IMR-90 (cell line): ENCODE measurements at regions not wholly inside any gene's neighbourhood (a gene's known extent, or its start where the extent isn't known, plus 50 kb on each side); places are given as distances from the start of the nearest gene placed in this dataset.

ENCODE experiments used
- ATAC-seq: fragments of 200-7000 bp; cut with Tn5 transposase; 2 replicates; pipeline ENCODE4 v1.9.1; 2020; ENCODE audit warnings: low read depth, mild to moderate bottlenecking, moderate library complexity
- BruUV-seq: library from RNA; stranded (reverse); fragments of 400-500 nt; replicated peaks from 2 replicates; lab custom pipeline; 2021; lab: Mats Ljungman, UMichigan
- CTCF ChIA-PET: fragments of 300-600 bp; formaldehyde crosslinking; extraction: SDS; loops from one replicate; lab custom pipeline; 2021; ENCODE audit warnings: antibody characterized with exemption; lab: Yijun Ruan, JAX
- POLR2A ChIA-PET: fragments of 300-600 bp; sonication (Branson Sonifier 250); formaldehyde crosslinking; loops from one replicate; lab custom pipeline; 2022; ENCODE audit warnings: antibody characterized with exemption; ENCODE audit not compliant: unreplicated experiment; lab: Charles Lee
- DNase-seq: peaks from one replicate; pipeline ENCODE4 v3.0.0; 2013
- H2AFZ ChIP-seq: replicated peaks from 2 replicates; pipeline ENCODE3; 2013; ENCODE audit warnings: low read length, mild to moderate bottlenecking; ENCODE audit not compliant: poor library complexity
- H2AK5ac ChIP-seq: 2 replicates; pipeline ENCODE4 v1.6.1; 2013; ENCODE audit warnings: low read depth, low read length, inconsistent platforms
- H2AK9ac ChIP-seq: replicated peaks from 2 replicates; pipeline ENCODE3; 2013; ENCODE audit warnings: mild to moderate bottlenecking, low read depth, low read length, moderate library complexity; ENCODE audit not compliant: poor library complexity
- H2BK120ac ChIP-seq: 2 replicates; pipeline ENCODE4 v1.6.1; 2013; ENCODE audit warnings: low read depth, low read length, inconsistent platforms
- H2BK15ac ChIP-seq: 3 replicates; pipeline ENCODE4 v1.6.1; 2013; ENCODE audit warnings: low read depth, low read length, inconsistent platforms
- H2BK20ac ChIP-seq: 2 replicates; pipeline ENCODE4 v1.6.1; 2013; ENCODE audit warnings: low read depth, mild to moderate bottlenecking, inconsistent platforms, low read length, moderate library complexity
- H2BK5ac ChIP-seq: 2 replicates; pipeline ENCODE4 v1.6.1; 2013; ENCODE audit warnings: mild to moderate bottlenecking, low read depth, low read length, inconsistent platforms; ENCODE audit not compliant: poor library complexity, severe bottlenecking
- H3K14ac ChIP-seq: replicated peaks from 2 replicates; pipeline ENCODE4 v1.6.1; 2013; ENCODE audit warnings: low read depth, low read length, inconsistent platforms
- H3K18ac ChIP-seq: 2 replicates; pipeline ENCODE4 v1.6.1; 2013; ENCODE audit warnings: low read depth, low read length, control low read depth
- H3K23ac ChIP-seq: 2 replicates; pipeline ENCODE4 v1.6.1; 2013; ENCODE audit warnings: low read depth, low read length, inconsistent platforms
- H3K27ac ChIP-seq: 2 replicates; pipeline ENCODE4 v1.5.1; 2013; ENCODE audit warnings: mild to moderate bottlenecking, control low read depth, low read length; ENCODE audit not compliant: insufficient read depth
- H3K27me3 ChIP-seq: 2 replicates; pipeline ENCODE4 v1.6.1; 2013; ENCODE audit warnings: low read length; ENCODE audit not compliant: control insufficient read depth, insufficient read depth
- H3K36me3 ChIP-seq: 2 replicates; pipeline ENCODE4 v1.6.1; 2013; ENCODE audit warnings: low read length, mixed read lengths; ENCODE audit not compliant: control insufficient read depth, insufficient read depth
- H3K4ac ChIP-seq: 2 replicates; pipeline ENCODE4 v1.6.1; 2013; ENCODE audit warnings: low read depth, low read length, inconsistent platforms
- H3K4me1 ChIP-seq: 2 replicates; pipeline ENCODE4 v1.6.1; 2013; ENCODE audit warnings: low read length, mixed read lengths; ENCODE audit not compliant: control insufficient read depth, insufficient read depth
- H3K4me2 ChIP-seq: 2 replicates; pipeline ENCODE4 v1.6.1; 2013; ENCODE audit warnings: low read depth, mild to moderate bottlenecking, control low read depth, low read length, moderate library complexity
- H3K4me3 ChIP-seq: 2 replicates; pipeline ENCODE4 v1.5.1; 2013; ENCODE audit warnings: low read depth, mild to moderate bottlenecking, control low read depth, low read length, moderate library complexity; ENCODE audit not compliant: insufficient read depth
- H3K56ac ChIP-seq: 2 replicates; pipeline ENCODE4 v1.6.1; 2013; ENCODE audit warnings: low read length, inconsistent platforms; ENCODE audit not compliant: insufficient read depth; ENCODE audit errors: extremely low read depth
- H3K79me1 ChIP-seq, 2 experiments: 2 replicates each; pipeline ENCODE4 v1.6.1; 2013; ENCODE audit warnings: low read length in 2 of 2, inconsistent platforms in 1 of 2, low read depth in 1 of 2
- H3K9ac ChIP-seq: 2 replicates; pipeline ENCODE4 v1.6.1; 2013; ENCODE audit warnings: low read depth, low read length, control low read depth
- H3K9me1 ChIP-seq: 2 replicates; pipeline ENCODE4 v1.6.1; 2013; ENCODE audit warnings: low read length, inconsistent platforms; ENCODE audit not compliant: insufficient read depth
- H3K9me3 ChIP-seq: 2 replicates; pipeline ENCODE4 v1.6.1; 2013; ENCODE audit warnings: low read length; ENCODE audit not compliant: control insufficient read depth, insufficient read depth
- H4K20me1 ChIP-seq: 2 replicates; pipeline ENCODE4 v1.6.1; 2013; ENCODE audit warnings: low read length, inconsistent platforms; ENCODE audit not compliant: insufficient read depth
- H4K5ac ChIP-seq: 2 replicates; pipeline ENCODE4 v1.6.1; 2013; ENCODE audit warnings: mild to moderate bottlenecking, low read depth, low read length, control low read depth
- H4K8ac ChIP-seq, 2 experiments: 2 replicates each; pipeline ENCODE4 v1.6.1; 2013; ENCODE audit warnings: low read depth in 2 of 2, low read length in 2 of 2, control low read depth in 1 of 2, inconsistent platforms in 1 of 2
- H4K91ac ChIP-seq: 2 replicates; pipeline ENCODE4 v1.6.1; 2013; ENCODE audit warnings: low read depth, low read length, inconsistent platforms; ENCODE audit not compliant: insufficient read depth
- CEBPB ChIP-seq: IDR thresholded peaks from 2 replicates; pipeline ENCODE4 v1.6.1; 2012; ENCODE audit warnings: low read depth, low read length, improper control_type of control experiment
- CHD1 ChIP-seq: IDR thresholded peaks from 2 replicates; pipeline ENCODE4 v1.6.1; 2012; ENCODE audit warnings: low read depth, low read length, improper control_type of control experiment
- NFE2L2 ChIP-seq: fragments of 150-350 bp; IDR thresholded peaks from 2 replicates; pipeline ENCODE4 v1.6.1; 2016; ENCODE audit warnings: low read depth, mild to moderate bottlenecking, low read length
- RAD21 ChIP-seq: IDR thresholded peaks from 2 replicates; pipeline ENCODE4 v1.6.1; 2012; ENCODE audit warnings: low read length, improper control_type of control experiment
- RCOR1 ChIP-seq: IDR thresholded peaks from 2 replicates; pipeline ENCODE4 v1.6.1; 2012; ENCODE audit warnings: mild to moderate bottlenecking, low read length, improper control_type of control experiment; ENCODE audit not compliant: insufficient replicate concordance
- WGBS, 2 experiments: methylation state at CpG; one replicate each; pipeline versions ENCODE4 v1.1.5 to v1.1.7; 2013; ENCODE audit warnings: missing lambda C conversion rate in 2 of 2; ENCODE audit not compliant: insufficient read length in 1 of 2; ENCODE audit errors: extremely low coverage in 2 of 2; 5-methylcytosine and 5-hydroxymethylcytosine counted together
- dilution Hi-C: fragments of 300-500 bp; cut with HindIII; formaldehyde crosslinking; loops from one replicate; pipeline ENCODE4 v1.14.3; 2018; ENCODE audit warnings: low sequenced_read_pairs; ENCODE audit not compliant: unreplicated experiment
- in situ Hi-C: fragments of 300-500 bp; cut with MboI; formaldehyde crosslinking; loops from 3 replicates; pipeline ENCODE4 v1.14.3; 2019; ENCODE audit warnings: low sequenced_read_pairs, inconsistent platforms, mixed read lengths
- intact Hi-C: fragments of 100-400 bp; cut with micrococcal nuclease; formaldehyde crosslinking; loops from 2 replicates; pipeline ENCODE4 v1.10.0; 2022

DNA sequence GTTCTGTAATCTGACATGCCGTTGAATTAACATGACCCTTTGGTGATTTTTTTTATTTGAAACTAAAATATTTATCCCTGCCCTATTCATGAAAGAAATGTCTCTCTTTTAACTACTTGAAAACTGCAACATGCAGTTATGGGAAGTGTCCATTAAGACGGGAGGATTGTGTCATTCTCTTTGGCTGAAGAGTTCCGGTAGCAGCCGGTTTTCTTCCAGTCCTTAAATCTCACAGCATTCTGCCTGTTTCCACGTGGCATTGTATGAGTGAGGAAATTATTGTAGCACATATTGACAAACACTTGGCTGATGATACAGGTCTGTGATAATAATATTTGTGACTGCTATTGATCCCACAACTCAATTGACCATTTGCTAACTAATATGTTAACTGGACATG is 509.6 kb upstream of the POU3F3 start:
- no CpG with 5 or more reads among the region's 5 CpGs for WGBS, 2 experiments
- Histone ChIP-seq H2BK120ac (no peak overlapping the region), H3K79me1 (no peaks in the 10 kb centered on the region), H3K56ac (no peak overlapping the region), H2AK5ac (no peak overlapping the region), H2BK15ac (no peak overlapping the region), H3K9me3 (peaks cover 4% of the 10 kb centered on the region; the same call in 1 of the 2 replicates), H3K4ac (no peak overlapping the region), H2AFZ (no peak overlapping the region), H4K5ac (no peak overlapping the region), H4K91ac (no peak overlapping the region), H3K27ac (no peak overlapping the region), H2BK20ac (no peak overlapping the region), H4K8ac (no peak overlapping the region), H3K9me1 (no peaks in the 10 kb centered on the region), H3K36me3 (no peaks in the 10 kb centered on the region), H2AK9ac (no peak overlapping the region), H3K23ac (no peak overlapping the region), H4K20me1 (no peaks in the 10 kb centered on the region), H3K9ac (no peak overlapping the region), H3K4me3 (no peak overlapping the region), H3K4me1 (no peaks in the 10 kb centered on the region), H3K27me3 (no peaks in the 10 kb centered on the region), H3K18ac (no peak overlapping the region), H2BK5ac (no peak overlapping the region), H3K4me2 (no peak overlapping the region), H3K14ac (no peak overlapping the region)
- intact Hi-C loops, result no loop called here
- no peak for ATAC-seq
- TF ChIP-seq CHD1, result no peak
- no peak for TF ChIP-seq CEBPB
- no peak for TF ChIP-seq RCOR1
- TF ChIP-seq NFE2L2, result no peak
- no peak for TF ChIP-seq RAD21
- no TSS peak for BruUV-seq
- no peak for DNase-seq
- in situ Hi-C loops, result no loop called here
- dilution Hi-C loops, result no loop called here
- ChIA-PET POLR2A (no interaction called here), CTCF (no interaction called here)
